Embryonic facial prominence (tissue), 1 donor: ENCODE measurements at regions not wholly inside any gene's neighbourhood (a gene's known extent, or its start where the extent isn't known, plus 50 kb on each side); places are given as distances from the start of the nearest gene placed in this dataset.

Experiments
- DNase-seq: peaks from one replicate; pipeline ENCODE4 v3.0.0-alpha.2; 2016; ENCODE audit errors: extremely low spot score

DNA sequence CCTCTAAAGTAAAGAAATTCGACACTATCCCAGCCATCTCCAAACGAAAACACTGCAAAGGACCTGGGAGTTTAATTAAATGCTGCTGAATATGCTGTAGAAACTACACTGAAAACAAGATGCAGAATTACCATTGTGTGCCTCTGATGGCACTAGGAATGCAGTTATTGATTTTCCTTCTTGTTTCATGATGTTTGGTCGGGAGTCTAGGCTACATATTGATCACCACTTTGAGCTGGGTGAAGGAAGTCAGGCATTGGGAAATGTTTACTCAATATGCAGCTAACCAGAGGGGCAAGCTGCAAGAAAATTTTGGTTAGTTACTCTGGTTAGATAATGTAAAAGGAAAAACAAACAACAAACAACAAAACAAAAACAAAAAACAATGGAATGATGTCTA is 650.7 kb upstream of the GALNTL6 start:
- no peak for DNase-seq

DNA sequence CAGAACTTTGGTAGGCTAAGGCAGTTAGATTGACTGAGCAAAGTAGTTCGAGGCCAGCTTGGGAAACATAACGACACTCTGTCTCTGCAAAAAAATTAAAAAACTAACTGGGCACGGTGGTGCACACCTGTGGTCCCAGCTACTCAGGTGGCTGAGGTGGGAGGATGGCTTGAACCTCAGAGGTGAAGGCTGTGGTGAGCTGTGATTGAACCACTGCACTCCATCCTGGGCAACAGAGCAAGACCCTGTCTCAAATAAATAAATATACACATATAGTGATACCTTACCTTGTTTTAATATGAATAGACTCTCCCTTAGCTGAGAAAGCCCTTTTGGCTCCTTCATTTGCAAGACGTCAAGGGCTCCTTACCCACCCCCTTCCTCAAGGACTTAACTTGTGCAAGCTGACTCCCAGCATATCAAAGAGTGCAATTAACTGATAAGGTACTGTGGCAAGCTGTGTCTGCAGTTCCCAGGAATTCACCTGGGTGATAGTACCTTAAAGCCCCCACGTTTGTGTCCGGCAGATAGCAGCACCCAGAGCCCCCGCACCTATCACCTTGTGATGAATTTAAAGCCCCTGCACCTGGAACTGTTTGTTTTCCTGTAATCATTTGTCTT is 655.6 kb upstream of the GALNTL6 start:
- no peak for DNase-seq

DNA sequence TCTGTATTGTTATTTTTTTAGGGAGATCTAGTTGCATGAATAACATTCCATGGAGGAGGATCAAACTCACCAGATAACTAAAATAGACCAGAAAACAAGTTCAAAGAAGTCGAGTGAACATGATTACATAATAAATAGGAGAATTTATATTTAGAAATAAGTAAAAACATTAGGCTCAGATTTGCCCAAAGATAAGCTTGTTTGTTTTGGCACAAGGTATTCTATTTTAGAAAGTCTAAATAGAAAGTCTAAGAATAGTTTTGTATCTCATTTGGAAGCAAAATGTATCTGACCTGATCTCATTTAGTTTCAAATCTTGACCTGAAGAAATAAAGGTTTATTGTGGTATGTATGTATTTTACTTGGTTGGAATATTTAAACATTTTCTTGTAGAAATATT is 670.6 kb upstream of the GALNTL6 start:
- no peak for DNase-seq

DNA sequence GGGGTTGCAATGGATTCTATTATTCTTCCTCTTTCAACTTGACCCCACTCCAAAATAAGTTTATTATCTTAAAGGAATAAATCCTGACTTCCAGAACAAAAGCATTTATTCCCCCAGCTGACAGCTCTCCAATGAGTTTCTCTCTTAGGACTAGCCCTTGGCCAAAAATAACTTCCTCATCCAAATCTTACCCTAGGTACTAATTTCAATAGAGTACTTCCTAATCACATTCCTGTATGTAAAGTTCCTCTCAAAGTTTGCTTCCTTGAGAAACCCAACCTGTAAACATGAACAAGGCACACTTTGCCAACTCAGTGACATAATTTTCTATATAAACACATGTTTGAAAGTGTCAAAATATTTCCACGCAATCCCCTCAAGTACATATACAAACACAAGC is 671.2 kb upstream of the GALNTL6 start:
- DNase-seq: no peak

DNA sequence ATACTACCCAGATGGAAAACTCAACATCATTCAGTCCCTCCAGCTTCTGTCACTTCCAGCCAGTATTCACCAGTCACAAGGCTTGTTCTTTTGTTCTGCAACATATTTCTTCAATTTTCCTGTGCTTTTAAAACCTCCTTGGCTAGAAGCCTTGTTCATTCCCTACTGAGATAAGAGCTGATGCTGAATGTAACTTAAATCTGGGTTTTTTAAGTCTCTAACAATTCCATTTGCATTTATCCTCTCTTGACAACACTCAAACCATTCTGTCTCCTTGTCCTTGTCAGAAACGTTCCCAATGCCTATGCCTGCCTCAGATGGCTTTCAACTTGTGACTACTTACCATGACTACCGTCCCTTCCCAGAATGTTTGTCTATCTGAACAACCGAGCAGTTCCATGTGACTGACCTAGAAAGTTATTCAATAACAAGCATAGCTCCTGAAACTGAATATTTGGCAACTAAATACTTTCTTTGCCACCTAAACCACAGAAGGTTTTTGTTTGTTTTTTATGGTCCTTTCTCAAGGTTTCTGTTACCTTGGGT is 682.9 kb upstream of the GALNTL6 start:
- DNase-seq: no peak

DNA sequence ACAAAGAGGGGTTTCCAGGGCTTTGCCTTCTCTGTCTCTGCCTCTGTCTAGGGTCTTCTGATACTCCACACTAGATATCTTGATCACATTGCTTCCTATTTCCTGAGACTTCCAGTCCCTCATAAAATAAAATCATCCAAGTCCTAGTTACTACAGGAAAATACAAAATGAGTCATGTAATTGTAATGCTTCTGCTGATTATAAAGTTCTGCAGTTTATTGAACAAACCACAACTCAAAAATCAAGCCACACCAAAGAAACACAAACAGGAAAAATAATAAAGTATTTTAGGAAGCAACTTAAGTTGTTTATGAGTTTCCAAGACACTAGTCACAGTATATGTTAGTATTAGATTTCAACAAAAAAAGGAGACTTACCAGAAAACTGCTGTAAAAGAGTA is 695.1 kb upstream of the GALNTL6 start:
- DNase-seq: no peak

DNA sequence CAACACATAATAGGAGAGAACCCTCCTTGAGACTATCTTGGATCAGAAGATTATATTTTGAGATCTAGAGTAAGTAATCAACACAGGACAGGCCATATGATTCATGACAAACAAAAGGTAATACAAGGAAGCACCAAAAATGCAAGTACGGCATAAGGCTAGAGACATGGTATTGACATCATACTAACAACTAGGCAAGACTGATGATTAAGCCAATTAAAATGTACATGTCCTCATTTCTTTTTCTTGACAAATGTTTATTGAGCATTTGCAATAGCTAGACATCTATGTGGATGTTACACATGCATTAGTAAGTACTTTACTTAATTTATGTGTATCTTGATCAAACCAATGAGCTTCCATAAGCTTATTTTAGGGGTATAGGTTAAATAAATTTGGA is 695.7 kb upstream of the GALNTL6 start:
- no peak for DNase-seq

DNA sequence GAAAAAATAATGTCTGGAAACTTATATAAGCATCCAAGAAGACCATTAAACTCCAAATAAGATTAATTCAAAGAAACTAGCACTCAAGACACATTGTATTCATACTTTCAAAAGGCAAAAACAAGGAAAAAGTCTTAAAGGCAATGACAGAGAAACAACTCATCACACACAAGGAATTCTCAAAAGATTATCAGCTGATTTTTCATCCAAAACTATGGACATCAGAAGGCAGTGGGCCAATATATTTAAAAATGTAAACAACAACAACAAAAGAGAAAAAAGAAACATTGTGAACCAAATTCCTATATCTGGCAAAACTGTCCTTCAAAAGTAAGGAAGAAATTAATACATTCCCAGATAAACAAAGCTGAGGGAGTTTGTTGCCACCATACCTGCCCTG is 711.4 kb upstream of the GALNTL6 start:
- DNase-seq: no peak

DNA sequence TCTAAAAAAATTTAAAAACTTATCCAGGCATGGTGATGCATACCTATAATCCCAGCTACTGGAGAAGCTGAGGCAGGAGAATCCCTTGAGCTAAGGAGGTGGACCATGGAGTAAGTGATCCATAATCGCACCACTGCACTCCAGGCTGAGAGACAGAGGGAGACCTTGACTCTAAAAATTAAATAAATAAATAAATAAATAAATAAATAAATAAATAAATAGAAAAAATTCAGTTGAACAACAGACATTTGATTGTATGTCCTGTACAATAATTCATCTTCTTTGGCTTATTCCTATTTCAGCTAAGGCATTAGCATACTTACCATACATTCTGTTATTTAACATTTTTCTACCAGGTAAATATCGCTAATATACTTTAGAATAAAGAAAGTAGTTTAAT is 726.1 kb upstream of the GALNTL6 start:
- DNase-seq: no peak

DNA sequence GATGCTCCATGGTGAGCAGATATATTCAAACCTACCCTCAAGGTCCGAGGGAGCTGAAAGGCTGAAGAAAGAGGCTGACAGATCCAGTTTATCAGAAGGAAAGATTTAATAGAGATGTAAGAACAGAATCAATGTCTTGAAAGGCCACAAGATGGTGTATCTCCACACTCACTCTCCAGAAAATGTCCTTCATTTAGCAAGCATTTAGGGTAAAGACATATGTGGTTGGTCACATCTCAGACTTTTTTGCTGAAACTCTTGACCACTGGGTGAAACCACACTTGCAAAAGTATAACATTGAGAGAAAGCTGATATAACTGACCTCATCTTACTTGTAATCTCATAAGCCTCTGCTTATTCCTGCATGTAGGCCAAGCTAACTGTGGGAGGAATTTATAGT is 745.8 kb upstream of the GALNTL6 start:
- no peak for DNase-seq

DNA sequence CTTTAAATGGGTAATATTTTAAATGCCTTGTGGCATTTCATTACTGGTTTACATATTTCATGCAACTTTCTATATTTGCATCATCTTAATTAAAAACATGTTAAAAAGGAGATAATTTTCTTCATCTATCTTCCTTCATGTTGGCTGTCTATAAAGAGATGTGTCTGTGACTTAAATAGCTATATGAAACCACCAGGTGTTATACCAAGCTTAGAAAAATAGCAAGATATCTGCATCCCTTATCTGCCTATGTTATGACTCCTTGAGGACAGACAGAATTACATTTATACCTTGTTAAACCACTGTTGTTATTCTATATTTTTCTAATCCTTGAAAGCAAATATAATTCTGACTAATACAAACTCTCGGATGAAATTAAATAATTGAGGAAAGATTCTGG is 763.8 kb upstream of the GALNTL6 start:
- DNase-seq: no peak

DNA sequence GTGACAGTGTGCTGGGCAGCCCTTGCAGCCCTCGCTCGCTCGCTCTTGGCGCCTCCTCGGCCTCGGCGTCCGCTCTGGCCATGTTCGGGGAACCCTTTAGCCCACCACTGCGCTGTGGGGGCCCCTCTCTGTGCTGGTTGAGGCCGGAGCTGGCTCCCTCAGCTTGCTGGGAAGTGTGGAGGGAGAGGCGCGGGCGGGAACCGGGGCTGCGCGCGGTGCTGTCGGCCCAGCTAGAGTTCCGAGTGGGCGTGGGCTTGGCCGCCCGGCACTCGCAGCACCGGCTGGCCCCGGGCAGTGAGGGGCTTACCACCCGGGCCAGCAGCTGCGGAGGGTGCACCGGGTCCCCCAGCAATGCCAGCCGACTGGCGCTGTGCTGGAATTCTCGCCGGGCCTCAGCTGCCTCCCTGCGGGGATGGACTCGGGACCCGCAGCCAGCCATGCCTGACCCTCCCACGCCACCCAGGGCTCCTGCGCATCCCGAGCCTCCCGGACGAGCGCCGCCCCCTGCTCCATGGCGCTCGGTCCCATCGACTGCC is 770.1 kb upstream of the GALNTL6 start:
- DNase-seq: no peak

DNA sequence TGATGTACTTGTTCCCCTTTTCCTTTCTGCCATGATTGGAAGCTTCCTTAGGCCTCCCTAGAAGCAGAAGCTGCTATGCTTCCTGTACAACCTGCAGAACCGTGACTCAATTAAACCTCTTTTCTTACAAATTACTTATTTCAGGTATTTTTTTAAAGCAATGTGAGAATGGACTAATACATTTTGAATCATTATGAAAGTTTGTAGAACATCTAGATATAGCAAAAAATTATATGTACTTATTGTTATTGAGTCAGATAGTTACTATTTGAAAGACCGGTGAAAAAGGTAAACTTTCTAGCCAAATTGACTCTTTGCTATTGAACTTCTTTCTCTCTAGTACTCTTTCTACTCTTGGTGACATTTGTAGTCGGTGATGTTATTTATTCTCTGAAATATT is 777.3 kb upstream of the GALNTL6 start:
- DNase-seq: no peak

DNA sequence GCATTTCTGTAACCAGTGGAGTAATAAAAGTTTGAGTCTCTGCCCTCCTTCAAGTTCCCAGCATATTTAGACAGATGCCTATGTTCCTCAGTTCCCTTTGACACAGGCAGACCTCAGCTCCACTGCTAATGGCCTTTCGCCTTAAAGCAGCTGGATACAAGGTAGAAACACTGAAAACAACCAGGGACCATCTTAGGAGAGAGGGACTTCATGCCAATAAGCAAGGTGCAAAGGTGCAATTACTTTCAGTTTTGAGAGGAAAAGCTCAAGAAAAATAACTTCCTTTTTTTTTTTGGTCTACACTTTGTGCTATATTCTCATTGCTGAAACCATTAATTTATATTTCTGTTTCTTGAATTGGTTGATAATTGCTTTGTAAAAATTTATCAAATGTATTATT is 781.9 kb upstream of the GALNTL6 start:
- DNase-seq: no peak

DNA sequence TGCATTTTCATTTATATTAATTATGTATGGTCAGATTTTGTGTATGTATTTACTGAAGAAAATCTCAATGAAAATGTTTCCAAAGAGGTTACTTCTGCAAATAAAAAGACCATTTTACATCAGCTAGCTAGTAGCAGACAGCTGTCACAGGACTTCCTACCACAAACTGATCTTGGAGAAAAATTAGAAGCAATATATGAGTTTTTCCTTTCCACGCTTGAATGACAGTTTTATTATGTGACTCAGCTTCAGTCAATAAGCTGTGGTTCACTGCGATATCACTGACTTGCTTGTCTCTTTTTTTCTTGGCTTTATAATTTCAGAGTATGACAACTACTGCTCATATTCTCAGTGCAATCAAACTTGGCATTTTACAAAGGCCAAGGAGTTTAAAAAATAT is 787.4 kb upstream of the GALNTL6 start:
- no peak for DNase-seq

DNA sequence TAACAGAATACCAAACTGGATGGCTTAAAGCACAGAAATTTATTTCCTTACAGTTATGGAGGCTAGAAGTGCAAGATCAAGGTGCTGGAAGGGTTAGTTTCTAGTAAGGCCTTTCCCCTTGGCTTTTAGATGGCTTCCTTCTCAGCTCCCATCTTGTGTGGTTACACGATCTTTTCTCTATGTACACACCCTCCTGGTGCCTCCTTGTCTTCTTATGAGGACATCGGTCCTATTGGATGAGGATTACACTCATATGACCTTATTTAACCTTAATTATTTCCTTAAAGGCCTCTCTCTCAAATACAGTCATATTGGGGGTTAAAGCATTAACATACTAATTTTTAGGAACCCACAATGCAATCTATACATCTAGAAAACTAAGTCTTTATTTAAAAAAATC is 787.9 kb upstream of the GALNTL6 start:
- no peak for DNase-seq

DNA sequence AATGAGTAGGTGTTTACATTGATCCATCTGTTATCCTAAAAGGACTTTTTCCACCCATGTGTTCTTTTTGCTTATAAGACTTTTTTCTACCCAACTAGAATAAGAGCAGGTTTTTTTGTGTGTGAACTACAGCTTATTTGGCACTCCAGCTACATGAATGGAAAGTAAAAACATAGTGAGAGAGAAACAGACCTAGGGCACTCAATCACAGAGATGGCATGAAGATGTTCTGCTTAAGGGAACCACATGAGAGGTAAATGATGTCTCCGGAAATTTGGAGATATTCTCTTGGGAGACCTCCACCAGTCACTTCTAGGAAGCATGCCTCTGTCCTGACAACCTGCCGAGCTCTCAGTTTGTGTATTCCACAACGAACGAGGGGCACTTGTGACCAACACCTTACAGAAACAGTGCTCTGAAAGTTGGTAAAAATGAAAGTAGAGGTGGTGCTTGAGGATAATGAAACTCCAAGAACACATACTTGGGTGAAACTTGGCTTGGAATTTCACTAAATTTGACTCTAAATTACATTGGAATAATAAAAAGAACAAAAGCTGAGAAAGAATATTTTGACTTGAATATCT is 788.4 kb upstream of the GALNTL6 start:
- no peak for DNase-seq

DNA sequence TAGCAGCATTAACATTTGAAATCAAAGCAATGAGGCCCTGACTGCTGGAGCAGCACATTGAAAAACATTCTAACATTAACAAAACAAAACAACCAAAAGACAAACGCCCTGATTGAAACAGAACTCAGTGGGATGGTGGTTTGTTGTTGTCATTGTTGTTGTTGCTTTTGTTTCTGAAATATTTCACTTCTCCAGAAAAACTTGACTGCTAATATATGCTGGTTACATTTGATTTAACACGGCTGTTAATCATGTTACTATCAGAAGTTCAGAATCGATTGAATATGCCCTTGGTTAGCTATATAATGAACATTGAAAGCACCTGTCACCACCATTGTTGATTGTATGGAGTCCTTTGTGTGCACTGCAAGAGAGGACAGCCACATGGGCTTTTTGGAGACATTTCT is 790.4 kb upstream of the GALNTL6 start:
- DNase-seq: no peak

DNA sequence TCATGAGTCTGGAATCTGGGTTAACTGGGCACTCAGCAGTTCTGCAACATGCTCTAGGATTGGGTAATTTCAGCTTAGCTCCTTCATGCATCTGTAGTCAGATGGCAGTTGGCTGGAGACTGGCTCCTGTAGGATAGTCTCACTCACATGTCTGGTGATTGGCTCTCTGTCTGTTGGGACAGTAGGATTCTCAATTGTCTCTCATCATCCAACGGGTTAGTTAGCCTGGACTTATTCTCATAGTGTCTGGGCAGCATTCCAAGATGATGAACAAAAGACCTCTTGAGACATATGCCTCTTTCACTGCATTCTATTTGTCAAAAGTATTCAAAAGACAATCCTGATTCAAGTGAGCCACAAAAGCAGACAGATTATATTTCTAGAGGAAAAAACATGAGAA is 795.6 kb upstream of the GALNTL6 start:
- DNase-seq: no peak

DNA sequence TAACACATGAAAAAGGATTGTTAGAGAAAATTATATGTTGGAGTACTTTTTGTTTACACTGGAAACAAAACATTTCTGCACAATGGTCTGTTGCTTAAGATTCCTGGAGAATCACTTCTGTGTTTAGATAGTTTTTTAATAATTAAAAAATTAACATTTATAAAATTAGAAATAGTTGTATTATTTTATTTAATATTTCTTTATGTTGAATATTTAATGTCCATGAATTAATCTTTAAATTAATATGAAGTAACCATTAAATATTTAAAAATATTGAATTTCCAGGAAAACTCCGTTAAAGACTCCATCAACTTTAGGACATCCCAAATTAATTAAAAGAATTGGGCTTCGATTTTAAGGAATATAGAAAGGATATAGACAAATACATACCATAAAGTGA is 797.1 kb upstream of the GALNTL6 start:
- DNase-seq: no peak

DNA sequence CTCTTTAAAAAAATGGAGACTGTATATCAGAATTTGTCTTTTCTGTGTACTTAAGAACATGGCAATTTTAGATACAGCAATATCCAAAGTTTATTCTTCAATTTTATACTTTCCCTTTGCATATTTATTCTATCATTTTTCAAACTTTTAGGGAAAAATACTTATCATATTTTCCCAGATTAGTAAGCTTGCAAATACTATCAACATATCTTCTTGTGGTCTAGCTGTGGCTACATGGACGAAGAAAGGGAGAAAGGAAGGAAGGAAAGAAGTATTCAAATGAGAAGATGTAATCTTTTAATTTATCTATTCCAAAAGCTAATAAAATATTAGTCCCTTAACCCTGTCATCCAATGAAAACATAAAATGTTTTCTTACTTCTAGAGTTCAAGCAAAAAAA is 797.8 kb upstream of the GALNTL6 start:
- no peak for DNase-seq

DNA sequence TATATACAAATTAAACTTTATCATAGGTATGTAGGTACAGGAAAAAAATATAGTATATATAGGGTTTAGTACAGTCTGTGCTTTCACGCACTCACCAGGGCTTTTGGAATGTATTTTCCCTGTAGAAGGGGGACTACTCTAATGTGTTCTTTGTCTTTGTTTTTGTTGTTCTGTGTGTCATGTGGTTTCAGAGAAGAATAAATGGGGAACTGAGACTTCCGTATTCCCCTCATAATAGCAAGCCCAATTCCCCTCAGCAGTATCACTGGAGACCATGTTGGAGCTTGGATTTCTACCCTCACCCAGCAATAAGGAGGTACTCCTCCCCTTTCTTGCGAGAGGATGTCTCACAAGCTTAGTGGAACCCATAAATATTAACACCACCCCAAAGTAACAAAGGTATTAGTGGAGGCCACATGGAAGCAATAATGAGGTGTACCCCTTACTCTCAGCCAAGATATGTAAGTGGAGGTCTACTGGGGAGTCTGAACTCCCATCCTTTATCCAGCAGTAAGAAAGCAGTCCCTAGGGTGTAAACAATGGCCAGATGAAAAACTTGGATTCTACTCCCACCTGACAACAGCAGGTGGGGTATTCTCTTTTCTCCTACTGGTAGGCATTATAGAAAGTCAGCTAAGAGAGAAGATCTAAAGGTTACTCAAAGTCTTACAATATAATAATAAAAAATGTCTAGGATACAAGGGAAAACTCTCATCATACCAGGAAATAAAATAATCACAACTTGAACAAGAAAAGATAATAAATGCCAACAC is 805.4 kb upstream of the GALNTL6 start:
- DNase-seq: no peak

DNA sequence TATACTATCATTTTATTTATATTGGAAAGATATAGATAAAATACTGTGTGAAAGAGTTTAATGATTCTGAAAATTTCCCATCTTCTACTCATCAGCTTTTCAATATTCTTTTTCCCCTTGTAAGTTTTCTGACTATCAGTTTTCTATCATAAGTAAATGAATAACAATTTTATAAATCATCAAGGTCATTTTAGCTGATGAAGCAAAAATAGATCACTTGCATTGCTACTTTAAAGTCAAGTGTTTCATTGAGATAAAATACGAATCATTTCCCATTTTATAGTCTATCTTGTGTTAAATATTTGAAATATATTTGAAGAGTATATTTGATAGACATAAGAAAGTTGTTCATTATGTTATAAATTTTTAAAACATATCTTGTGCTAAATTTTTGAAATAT is 811.0 kb upstream of the GALNTL6 start:
- no peak for DNase-seq
